Tibial nerve (tissue), 4 donors: ENCODE measurements at regions not wholly inside any gene's neighbourhood (a gene's known extent, or its start where the extent isn't known, plus 50 kb on each side); places are given as distances from the start of the nearest gene placed in this dataset.

Experiments used
- DNase-seq, 2 donors: peaks; one replicate each; pipeline ENCODE4 v3.0.0-alpha.2; 2019; ENCODE audit warnings: low spot score in 2 of 2
- H3K27ac ChIP-seq, 4 donors: fragments of 200-600 bp; sonication (generic) in 3 of 4; one replicate each; pipeline ENCODE4 v1.5.1; 2017 to 2019; ENCODE audit warnings: mild to moderate bottlenecking in 1 of 4
- H3K27me3 ChIP-seq, 2 donors: fragments of 200-600 bp; sonication (generic) in 1 of 2; one replicate each; pipeline versions ENCODE4 v1.5.1 to v1.6.0; 2017 to 2019
- H3K36me3 ChIP-seq, 3 donors: fragments of 200-600 bp; sonication (generic); one replicate each; pipeline ENCODE4 v1.5.1; 2018 to 2019
- H3K4me1 ChIP-seq, 4 donors: fragments of 200-600 bp; sonication (generic) in 3 of 4; one replicate each; pipeline ENCODE4 v1.5.1; 2017 to 2019
- H3K4me3 ChIP-seq, 4 donors: fragments of 200-600 bp; sonication (generic) in 3 of 4; one replicate each; pipeline ENCODE4 v1.5.1; 2017 to 2019; ENCODE audit warnings: mild to moderate bottlenecking in 1 of 4, moderate library complexity in 1 of 4
- H3K9me3 ChIP-seq, 4 donors: fragments of 200-600 bp; sonication (generic) in 3 of 4; one replicate each; pipeline ENCODE4 v1.5.1; 2017 to 2019
- CTCF ChIP-seq, 5 experiments: fragments of 200-600 bp in 3 of 5; fragments of 450-650 bp in 2 of 5; sonication (generic) in 3 of 5; IDR thresholded peaks; one replicate each; pipeline ENCODE4 v1.5.1; 2016 to 2019; ENCODE audit warnings: antibody characterized with exemption in 5 of 5, mild to moderate bottlenecking in 3 of 5, moderate library complexity in 2 of 5
- EP300 ChIP-seq, 2 donors: sonication (generic); formaldehyde crosslinking; IDR thresholded peaks; one replicate each; pipeline ENCODE4 v1.6.1; 2017; ENCODE audit warnings: antibody characterized with exemption in 2 of 2, mild to moderate bottlenecking in 1 of 2
- POLR2A ChIP-seq, 2 donors: fragments of 450-650 bp; IDR thresholded peaks; one replicate each; pipeline ENCODE4 v1.6.1; 2017; ENCODE audit warnings: antibody characterized with exemption in 2 of 2, mild to moderate bottlenecking in 2 of 2, moderate library complexity in 2 of 2
- WGBS, 2 donors: methylation state at CpG; one replicate each; pipeline ENCODE4 v1.1.5; 2018; 5-methylcytosine and 5-hydroxymethylcytosine counted together

- no peak for TF ChIP-seq CTCF (IDR thresholded peaks at IDR 0.05)
- TF ChIP-seq EP300 (IDR thresholded peaks at IDR 0.05): no peak
- no peak for TF ChIP-seq POLR2A (IDR thresholded peaks at IDR 0.05)
- H3K27me3 ChIP-seq: no peaks in the 10 kb centered on the region
- no peak overlapping the region for H3K27ac ChIP-seq
- DNase-seq: no peak
- 88 to 92% methylated on average over 4 of the region's 4 CpGs for WGBS, 2 donors
- no peaks in the 10 kb centered on the region for H3K9me3 ChIP-seq
- no peaks in the 10 kb centered on the region for H3K36me3 ChIP-seq
- no peak overlapping the region for H3K4me3 ChIP-seq
- peaks cover 0 to 8% (median 0%) of the 10 kb centered on the region in 4 donors for H3K4me1 ChIP-seq
Measured at GRCh38 chr3:180378496-180378895, 223.5 kb upstream of the TTC14 start.

GRCh38 chr3:180382638-180383180 is 219.3 kb upstream of the TTC14 start:
- no peaks in the 10 kb centered on the region for H3K9me3 ChIP-seq
- H3K27ac ChIP-seq: peak overlapping the region in 1 of 4 donors; percentile 22
- WGBS, 2 donors: 29 to 41% methylated on average over 2 of the region's 2 CpGs
- no peak overlapping the region for H3K4me3 ChIP-seq
- H3K36me3 ChIP-seq: no peaks in the 10 kb centered on the region
- H3K4me1 ChIP-seq: peaks cover 0 to 8% (median 0%) of the 10 kb centered on the region in 4 donors
- no peaks in the 10 kb centered on the region for H3K27me3 ChIP-seq
- TF ChIP-seq EP300 (IDR thresholded peaks at IDR 0.05): peak in 1 of 2 donors; percentile 37
- no peak for TF ChIP-seq POLR2A (IDR thresholded peaks at IDR 0.05)
- TF ChIP-seq CTCF (IDR thresholded peaks at IDR 0.05): no peak
- DNase-seq: peak in 1 of 2 donors; percentile 21

- Histone ChIP-seq H3K4me3 (no peak overlapping the region), H3K9me3 (no peaks in the 10 kb centered on the region), H3K4me1 (peaks cover 0 to 8% (median 0%) of the 10 kb centered on the region in 4 donors), H3K36me3 (no peaks in the 10 kb centered on the region), H3K27ac (no peak overlapping the region), H3K27me3 (no peaks in the 10 kb centered on the region)
- DNase-seq: no peak
- WGBS, 2 donors: 81 to 85% methylated on average over 2 of the region's 2 CpGs
- no peak for TF ChIP-seq EP300 (IDR thresholded peaks at IDR 0.05)
- no peak for TF ChIP-seq CTCF (IDR thresholded peaks at IDR 0.05)
- no peak for TF ChIP-seq POLR2A (IDR thresholded peaks at IDR 0.05)
Measured at GRCh38 chr3:180383332-180384020, 218.5 kb upstream of the TTC14 start.

- no peaks in the 10 kb centered on the region for H3K9me3 ChIP-seq
- H3K27me3 ChIP-seq: no peaks in the 10 kb centered on the region
- no peaks in the 10 kb centered on the region for H3K36me3 ChIP-seq
- DNase-seq: no peak
- H3K27ac ChIP-seq: no peak overlapping the region
- H3K4me1 ChIP-seq: no peaks in the 10 kb centered on the region
- TF ChIP-seq CTCF (IDR thresholded peaks at IDR 0.05) (no peak), POLR2A (IDR thresholded peaks at IDR 0.05) (no peak), EP300 (IDR thresholded peaks at IDR 0.05) (no peak)
- no peak overlapping the region for H3K4me3 ChIP-seq
Measured at GRCh38 chr3:180390313-180390712, 211.7 kb upstream of the TTC14 start.

- H3K4me1 ChIP-seq: no peaks in the 10 kb centered on the region
- 32 to 50% methylated on average over 1 of the region's 1 CpG for WGBS, 2 donors
- H3K36me3 ChIP-seq: no peaks in the 10 kb centered on the region
- no peak overlapping the region for H3K27ac ChIP-seq
- H3K4me3 ChIP-seq: no peak overlapping the region
- DNase-seq: no peak
- TF ChIP-seq CTCF (IDR thresholded peaks at IDR 0.05): no peak
- TF ChIP-seq EP300 (IDR thresholded peaks at IDR 0.05): no peak
- TF ChIP-seq POLR2A (IDR thresholded peaks at IDR 0.05): no peak
- no peaks in the 10 kb centered on the region for H3K27me3 ChIP-seq
- H3K9me3 ChIP-seq: no peaks in the 10 kb centered on the region
Measured at GRCh38 chr3:180391001-180391400, 211.0 kb upstream of the TTC14 start.
